ENCODE measurements at regions not wholly inside any gene's neighbourhood (a gene's known extent, or its start where the extent isn't known, plus 50 kb on each side); places are given as distances from the start of the nearest gene placed in this dataset.

DNA sequence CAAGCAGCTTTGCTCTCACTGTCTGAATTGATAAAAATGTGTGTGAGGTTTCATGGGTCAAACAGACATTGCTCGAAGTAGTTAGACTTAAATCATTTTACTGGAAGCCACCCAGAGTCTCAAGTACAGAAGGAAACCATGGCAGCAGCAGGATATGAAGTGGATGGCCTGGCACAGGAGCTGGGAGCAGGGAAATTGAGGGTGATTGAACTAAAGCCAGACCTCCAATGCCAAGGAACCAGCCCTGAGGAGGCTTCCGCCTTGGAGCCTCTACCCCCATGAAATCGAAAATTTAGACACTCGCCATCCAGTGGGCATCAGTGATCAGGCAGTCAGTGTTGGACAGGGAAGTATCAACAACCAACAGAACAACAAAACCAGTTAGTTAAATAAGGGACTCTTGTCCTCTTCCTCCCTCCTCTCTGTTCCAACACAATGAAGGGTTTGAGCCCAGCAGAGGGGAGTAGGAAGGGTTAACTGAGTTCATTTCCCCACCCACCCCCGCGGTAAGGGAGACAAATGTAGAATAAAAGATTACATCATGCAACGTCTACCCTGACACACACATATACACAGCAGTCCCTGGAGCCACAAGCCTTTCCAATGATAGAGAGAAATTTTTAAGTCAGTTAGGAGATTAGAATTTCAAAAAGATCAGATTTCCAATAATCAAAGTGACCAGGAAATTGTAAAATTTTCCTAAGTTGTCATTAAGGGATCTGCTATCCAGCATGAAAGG lies 156.3 kb downstream of the SLC16A9 start:
- DNase-seq (ENCODE audit: low spot score): no peak
- Histone ChIP-seq H3K36me3 (replicated peaks; ENCODE audit: insufficient read depth, low read depth) (no peaks in the 10 kb centered on the region), H3K4me1 (ENCODE audit: insufficient read depth) (peaks cover 4% of the 10 kb centered on the region), H3K4me2 (no peak overlapping the region), H4K20me1 (ENCODE audit: insufficient read depth, poor library complexity, severe bottlenecking) (no peaks in the 10 kb centered on the region), H3K9me3 (ENCODE audit: low read depth) (no peaks in the 10 kb centered on the region), H3K4me3 (no peak overlapping the region), H3K79me2 (no peaks in the 10 kb centered on the region), H3K9me2 (replicated peaks; ENCODE audit: insufficient read depth) (no peaks in the 10 kb centered on the region), H2AFZ (no peak overlapping the region), H3K27me3 (no peaks in the 10 kb centered on the region), H3K27ac (no peak overlapping the region)
- TF ChIP-seq EZH2 (IDR thresholded peaks at IDR 0.05; ENCODE audit: borderline replicate concordance) (no peak), CTCF (IDR thresholded peaks at IDR 0.05; ENCODE audit: poor library complexity) (no peak), EZH2phosphoT487 (IDR thresholded peaks at IDR 0.05; ENCODE audit: low read depth, severe bottlenecking, unreplicated experiment) (no peak)
- WGBS (ENCODE audit: low lambda C conversion rate, missing lambda C conversion rate): 72% methylated on average over 7 of the region's 7 CpGs

GRCh38 chr10:59550061-59550460 lies 159.6 kb downstream of the SLC16A9 start:
- Histone ChIP-seq H2AFZ (no peak overlapping the region), H3K79me2 (no peaks in the 10 kb centered on the region), H4K20me1 (ENCODE audit: insufficient read depth, poor library complexity, severe bottlenecking) (no peaks in the 10 kb centered on the region), H3K4me1 (ENCODE audit: insufficient read depth) (no peaks in the 10 kb centered on the region), H3K27ac (no peak overlapping the region), H3K9me3 (ENCODE audit: low read depth) (no peaks in the 10 kb centered on the region), H3K36me3 (replicated peaks; ENCODE audit: insufficient read depth, low read depth) (no peaks in the 10 kb centered on the region), H3K4me3 (no peak overlapping the region), H3K4me2 (no peak overlapping the region), H3K9me2 (replicated peaks; ENCODE audit: insufficient read depth) (no peaks in the 10 kb centered on the region), H3K27me3 (no peaks in the 10 kb centered on the region)
- DNase-seq (ENCODE audit: low spot score): no peak
- TF ChIP-seq CTCF (IDR thresholded peaks at IDR 0.05; ENCODE audit: poor library complexity): no peak
- no peak for TF ChIP-seq EZH2phosphoT487 (IDR thresholded peaks at IDR 0.05; ENCODE audit: low read depth, severe bottlenecking, unreplicated experiment)
- no peak for TF ChIP-seq EZH2 (IDR thresholded peaks at IDR 0.05; ENCODE audit: borderline replicate concordance)
- WGBS (ENCODE audit: low lambda C conversion rate, missing lambda C conversion rate): 65% methylated on average over 4 of the region's 4 CpGs

GRCh38 chr10:59538623-59539022 lies 171.0 kb downstream of the SLC16A9 start:
- Histone ChIP-seq H4K20me1 (ENCODE audit: insufficient read depth, poor library complexity, severe bottlenecking) (no peaks in the 10 kb centered on the region), H3K79me2 (no peaks in the 10 kb centered on the region), H3K27ac (no peak overlapping the region), H3K4me2 (no peak overlapping the region), H3K4me1 (ENCODE audit: insufficient read depth) (peaks cover 8% of the 10 kb centered on the region), H3K36me3 (replicated peaks; ENCODE audit: insufficient read depth, low read depth) (no peaks in the 10 kb centered on the region), H3K9me3 (ENCODE audit: low read depth) (no peaks in the 10 kb centered on the region), H2AFZ (peak overlapping the region; percentile 24), H3K27me3 (no peaks in the 10 kb centered on the region), H3K9me2 (replicated peaks; ENCODE audit: insufficient read depth) (no peaks in the 10 kb centered on the region), H3K4me3 (no peak overlapping the region)
- 90% methylated on average over 11 of the region's 11 CpGs for WGBS (ENCODE audit: low lambda C conversion rate, missing lambda C conversion rate)
- TF ChIP-seq EZH2phosphoT487 (IDR thresholded peaks at IDR 0.05; ENCODE audit: low read depth, severe bottlenecking, unreplicated experiment) (no peak), EZH2 (IDR thresholded peaks at IDR 0.05; ENCODE audit: borderline replicate concordance) (no peak), CTCF (IDR thresholded peaks at IDR 0.05; ENCODE audit: poor library complexity) (no peak)
- DNase-seq (ENCODE audit: low spot score): no peak

All from hepatocyte (in vitro differentiated cells).